Duodenal mucosa (tissue), 2 donors: ENCODE measurements at regions not wholly inside any gene's neighbourhood (a gene's known extent, or its start where the extent isn't known, plus 50 kb on each side); places are given as distances from the start of the nearest gene placed in this dataset.

ENCODE experiments used
- H3K27ac ChIP-seq: one replicate; pipeline ENCODE4 v1.7.0; 2013; ENCODE audit warnings: low read depth, low read length
- H3K27me3 ChIP-seq, 2 donors: one replicate each; pipeline ENCODE4 v1.7.0; 2013; ENCODE audit warnings: low read length in 2 of 2, control low read depth in 1 of 2; ENCODE audit not compliant: insufficient read depth in 2 of 2, control insufficient read depth in 1 of 2
- H3K36me3 ChIP-seq, 2 donors: one replicate each; pipeline ENCODE4 v1.7.0; 2013; ENCODE audit warnings: low read length in 2 of 2, control low read depth in 1 of 2; ENCODE audit not compliant: insufficient read depth in 2 of 2, control insufficient read depth in 1 of 2
- H3K4me1 ChIP-seq, 2 donors: one replicate each; pipeline ENCODE4 v1.7.0; 2013; ENCODE audit warnings: low read length in 2 of 2, control low read depth in 1 of 2; ENCODE audit not compliant: insufficient read depth in 2 of 2, control insufficient read depth in 1 of 2
- H3K4me3 ChIP-seq, 2 donors: one replicate each; pipeline ENCODE4 v1.7.0; 2013; ENCODE audit warnings: low read length in 2 of 2, low read depth in 1 of 2
- H3K9ac ChIP-seq, 2 donors: one replicate each; pipeline ENCODE4 v1.7.0; 2013; ENCODE audit warnings: low read length in 2 of 2, low read depth in 1 of 2
- H3K9me3 ChIP-seq, 2 donors: one replicate each; pipeline ENCODE4 v1.7.0; 2013; ENCODE audit warnings: low read length in 2 of 2, control low read depth in 1 of 2; ENCODE audit not compliant: control insufficient read depth in 1 of 2

DNA sequence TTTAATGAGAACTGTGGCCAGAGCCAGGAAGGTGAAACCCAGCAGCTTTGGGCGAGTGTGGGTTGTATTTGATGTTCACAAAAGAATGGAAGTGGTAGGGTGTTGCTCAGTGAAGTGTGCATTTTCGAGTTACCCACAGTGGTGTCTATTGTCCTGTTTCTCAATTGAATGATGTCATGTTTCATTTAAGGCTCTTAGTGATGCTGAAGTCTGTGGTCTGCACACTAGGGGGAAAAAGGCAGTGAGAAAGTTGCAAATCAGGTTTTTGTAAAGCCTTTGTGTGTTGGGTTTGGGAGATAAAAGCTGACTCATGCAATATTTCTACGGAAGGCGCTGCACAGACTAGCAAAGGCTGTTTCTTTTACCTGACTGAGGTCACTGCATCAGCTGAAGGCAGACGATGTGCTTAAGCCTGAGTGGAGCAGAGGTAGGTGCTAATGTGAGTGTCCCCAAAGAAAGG, 121.1 kb downstream of the PLEKHG1 start:
- Histone ChIP-seq H3K9ac (no peak overlapping the region), H3K36me3 (no peaks in the 10 kb centered on the region), H3K4me3 (no peak overlapping the region), H3K4me1 (peaks cover 0 to 14% of the 10 kb centered on the region in 2 donors), H3K27me3 (no peaks in the 10 kb centered on the region), H3K9me3 (no peaks in the 10 kb centered on the region), H3K27ac (no peak overlapping the region)

DNA sequence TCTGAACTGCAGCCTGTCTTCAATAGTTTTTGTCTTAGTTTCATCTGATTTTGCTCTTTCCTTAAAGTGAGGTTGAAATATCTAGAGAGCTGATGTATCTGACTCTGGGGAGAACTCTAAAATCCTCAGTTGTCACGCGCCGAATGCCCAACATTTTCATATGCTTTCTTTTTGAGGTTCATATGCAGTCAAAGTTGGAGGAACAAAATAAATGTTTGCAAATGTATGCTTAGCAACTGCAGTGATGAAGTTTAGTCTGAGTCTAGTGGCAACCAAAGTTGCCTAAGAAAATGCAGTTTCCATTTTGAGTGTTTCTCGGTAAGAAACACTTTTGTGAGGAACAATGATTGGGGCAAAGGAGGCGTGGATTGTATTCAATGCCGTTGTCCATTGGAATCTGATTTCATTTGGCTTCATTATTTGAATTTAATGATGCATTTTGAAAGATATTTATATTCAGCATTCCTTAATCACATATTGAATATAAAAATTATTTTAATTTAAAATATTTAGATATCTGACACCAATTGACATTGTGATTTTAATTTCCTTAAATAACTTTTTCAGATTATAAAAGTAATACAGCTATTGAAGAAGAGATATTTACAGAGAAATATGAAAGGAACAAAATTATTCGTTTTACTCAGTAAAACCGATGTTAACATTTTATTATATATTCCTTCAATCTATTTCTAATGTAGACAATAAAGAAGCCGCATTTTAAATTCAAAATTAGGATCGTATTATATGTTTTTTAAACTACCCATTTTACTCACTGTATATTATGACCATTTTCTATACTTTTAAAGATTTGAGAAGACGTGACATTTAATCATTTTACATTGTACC, 122.0 kb downstream of the PLEKHG1 start:
- Histone ChIP-seq H3K27me3 (no peaks in the 10 kb centered on the region), H3K4me1 (peaks cover 0 to 14% of the 10 kb centered on the region in 2 donors), H3K9me3 (no peaks in the 10 kb centered on the region), H3K4me3 (no peak overlapping the region), H3K27ac (no peak overlapping the region), H3K9ac (no peak overlapping the region), H3K36me3 (no peaks in the 10 kb centered on the region)

DNA sequence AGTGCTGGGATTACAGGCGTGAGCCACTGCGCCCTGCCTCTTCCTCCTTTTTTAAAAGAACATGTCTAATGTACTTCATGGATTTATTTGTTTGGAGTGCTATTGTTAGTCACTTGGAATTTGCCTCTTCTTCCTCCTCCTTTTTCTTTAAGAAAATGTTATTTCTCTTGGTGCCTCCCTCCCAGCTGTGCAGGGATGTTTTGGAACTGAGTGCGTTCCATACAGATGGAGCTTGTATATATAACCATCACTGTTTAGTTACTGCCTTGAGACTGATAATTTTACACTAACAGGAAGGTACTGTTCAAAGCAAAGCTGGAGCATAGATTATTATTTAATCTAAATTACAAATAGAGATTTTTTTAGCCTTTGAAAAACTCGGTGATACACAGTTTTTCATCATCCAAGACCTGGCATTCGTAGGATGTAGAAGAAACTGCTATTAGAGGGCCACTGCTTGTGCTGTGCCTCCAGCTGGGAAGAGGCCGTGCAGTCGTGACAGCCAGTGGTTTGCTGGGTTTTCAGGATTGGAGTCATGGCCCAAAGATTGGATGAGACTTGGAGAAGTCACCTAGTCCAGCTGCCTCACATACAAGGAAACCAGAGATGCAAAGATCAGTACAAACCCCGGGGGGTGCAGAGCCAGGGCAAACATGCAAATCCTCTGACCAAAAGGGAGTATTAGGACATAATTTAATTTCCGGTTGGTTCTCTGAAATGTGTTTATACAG, 123.1 kb downstream of the PLEKHG1 start:
- Histone ChIP-seq H3K36me3 (no peaks in the 10 kb centered on the region), H3K27ac (no peak overlapping the region), H3K4me1 (peaks cover 0 to 10% of the 10 kb centered on the region in 2 donors), H3K9ac (no peak overlapping the region), H3K4me3 (no peak overlapping the region), H3K9me3 (no peaks in the 10 kb centered on the region), H3K27me3 (no peaks in the 10 kb centered on the region)

DNA sequence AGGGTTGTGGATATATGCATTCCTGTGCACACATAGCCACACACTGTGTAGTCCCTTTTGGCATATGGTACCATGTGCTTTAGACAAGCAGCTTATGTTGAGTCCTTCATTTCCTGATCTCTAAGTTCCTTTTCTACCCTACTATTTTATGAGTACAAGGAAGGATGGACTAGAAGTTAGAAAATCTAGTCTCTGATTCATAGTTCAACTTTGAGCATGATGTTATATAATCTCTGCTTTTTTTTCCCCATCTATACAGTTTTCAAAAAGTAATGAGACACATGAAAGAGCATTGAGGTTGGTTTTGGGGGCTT, 123.6 kb downstream of the PLEKHG1 start:
- no peaks in the 10 kb centered on the region for H3K36me3 ChIP-seq
- no peak overlapping the region for H3K4me3 ChIP-seq
- H3K27me3 ChIP-seq, result no peaks in the 10 kb centered on the region
- H3K9me3 ChIP-seq, result no peaks in the 10 kb centered on the region
- no peak overlapping the region for H3K27ac ChIP-seq
- H3K9ac ChIP-seq, result no peak overlapping the region
- H3K4me1 ChIP-seq, result peaks cover 0 to 10% of the 10 kb centered on the region in 2 donors

DNA sequence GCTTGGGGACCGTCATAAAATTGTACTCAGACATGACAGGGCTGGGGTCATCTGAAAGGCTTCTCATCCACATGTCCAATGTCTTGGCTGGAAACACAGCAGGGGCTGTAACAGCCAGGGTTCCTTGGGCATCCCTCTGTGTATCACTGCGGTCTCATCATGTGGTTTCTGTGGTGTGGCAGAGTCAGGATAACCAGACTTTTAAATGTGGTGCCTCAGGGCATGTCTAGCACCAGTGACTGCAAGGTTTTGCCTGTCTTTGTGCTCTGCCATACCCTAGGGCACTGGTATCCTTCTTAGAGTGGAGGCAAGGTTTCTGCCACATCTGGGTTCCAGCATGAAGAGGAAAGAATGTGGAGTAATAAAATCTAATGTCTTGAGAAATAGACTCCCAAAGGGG, 124.2 kb downstream of the PLEKHG1 start:
- H3K9ac ChIP-seq, result no peak overlapping the region
- H3K27me3 ChIP-seq, result no peaks in the 10 kb centered on the region
- H3K4me3 ChIP-seq, result no peak overlapping the region
- H3K36me3 ChIP-seq, result no peaks in the 10 kb centered on the region
- H3K9me3 ChIP-seq, result no peaks in the 10 kb centered on the region
- no peak overlapping the region for H3K27ac ChIP-seq
- peaks cover 0 to 10% of the 10 kb centered on the region in 2 donors for H3K4me1 ChIP-seq

DNA sequence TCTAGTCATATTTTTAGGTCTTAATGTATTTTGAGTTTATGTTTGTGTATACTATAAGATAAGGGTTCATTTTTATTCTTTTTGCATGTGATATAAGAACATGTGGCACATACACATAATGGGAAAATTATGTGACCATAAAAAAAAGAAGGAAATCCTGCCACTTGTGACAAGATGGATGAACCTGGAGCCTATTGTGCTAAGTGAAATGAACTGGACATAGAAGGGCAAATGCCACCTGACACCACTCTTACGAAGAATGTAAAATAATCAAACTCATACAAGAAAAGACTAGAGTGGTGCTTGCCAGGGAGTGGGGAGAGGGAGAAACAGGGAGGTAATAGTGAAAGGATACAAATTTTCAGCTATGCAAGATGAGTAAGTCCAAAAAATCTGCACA, 126.1 kb downstream of the PLEKHG1 start:
- H3K4me3 ChIP-seq, result no peak overlapping the region
- no peaks in the 10 kb centered on the region for H3K27me3 ChIP-seq
- H3K27ac ChIP-seq, result no peak overlapping the region
- no peaks in the 10 kb centered on the region for H3K9me3 ChIP-seq
- H3K9ac ChIP-seq, result no peak overlapping the region
- H3K36me3 ChIP-seq, result no peaks in the 10 kb centered on the region
- peaks cover 0 to 7% of the 10 kb centered on the region in 2 donors for H3K4me1 ChIP-seq

DNA sequence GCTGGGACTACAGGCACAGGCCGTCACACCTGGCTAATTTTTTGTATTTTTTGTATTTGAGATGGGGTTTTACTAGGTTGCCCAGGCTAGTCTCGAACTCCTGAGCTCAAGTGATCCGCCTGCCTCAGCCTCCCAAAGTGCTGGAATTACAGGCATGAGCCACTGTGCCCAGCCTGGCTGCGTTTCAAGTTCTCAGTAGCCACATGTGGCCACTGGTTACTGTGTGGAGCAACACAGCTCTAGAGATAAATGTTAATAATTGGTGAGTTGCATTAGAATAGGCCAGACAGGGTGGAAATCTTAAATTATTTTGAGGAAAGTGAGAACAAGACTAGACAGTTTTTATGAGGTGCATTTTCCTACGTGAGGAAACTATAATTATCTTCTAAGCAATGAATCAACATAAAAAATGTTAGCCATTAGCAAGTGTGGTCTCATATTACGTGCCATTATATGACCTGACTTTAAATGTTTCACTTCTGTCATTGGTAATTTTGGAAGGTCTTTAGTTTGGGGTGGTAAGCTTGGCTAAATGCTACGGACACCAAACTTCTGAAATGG, 129.6 kb downstream of the PLEKHG1 start:
- Histone ChIP-seq H3K27me3 (no peaks in the 10 kb centered on the region), H3K9ac (no peak overlapping the region), H3K27ac (no peak overlapping the region), H3K36me3 (peaks cover 8 to 9% of the 10 kb centered on the region in 2 donors), H3K4me1 (no peaks in the 10 kb centered on the region), H3K9me3 (no peaks in the 10 kb centered on the region), H3K4me3 (no peak overlapping the region)

DNA sequence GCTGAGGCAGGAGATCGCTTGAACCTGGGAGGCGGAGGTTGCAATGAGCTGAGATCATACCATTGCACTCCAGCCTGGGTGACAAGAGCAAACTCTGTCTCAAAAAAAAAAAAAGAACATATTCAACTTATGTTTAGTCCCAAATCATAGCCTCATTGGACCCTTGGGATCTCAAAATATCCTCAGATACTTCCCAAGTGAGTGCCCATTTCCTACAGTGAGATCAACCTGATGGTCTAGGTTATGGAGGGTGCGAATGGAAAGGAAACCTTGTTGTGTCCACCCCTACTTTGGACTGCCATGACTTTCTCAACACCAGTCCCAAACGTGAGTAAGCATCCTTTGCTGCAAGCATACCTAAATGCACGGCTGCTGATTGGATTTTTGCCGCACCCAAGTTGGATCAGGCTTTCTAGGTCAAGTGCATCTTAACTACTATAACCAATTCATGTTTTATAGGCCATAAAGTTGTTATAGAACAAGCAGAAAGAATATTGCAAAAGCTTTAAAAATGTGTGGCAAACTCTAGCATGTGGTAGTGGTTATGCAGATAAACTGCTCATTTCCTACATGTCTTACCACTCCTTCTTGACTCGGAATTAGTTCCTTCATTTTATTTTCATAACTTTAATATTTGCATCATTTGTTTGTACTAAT, 131.2 kb downstream of the PLEKHG1 start:
- Histone ChIP-seq H3K9me3 (no peaks in the 10 kb centered on the region), H3K27ac (no peak overlapping the region), H3K9ac (no peak overlapping the region), H3K27me3 (no peaks in the 10 kb centered on the region), H3K4me1 (no peaks in the 10 kb centered on the region), H3K36me3 (peaks cover 10 to 11% of the 10 kb centered on the region in 2 donors), H3K4me3 (no peak overlapping the region)

DNA sequence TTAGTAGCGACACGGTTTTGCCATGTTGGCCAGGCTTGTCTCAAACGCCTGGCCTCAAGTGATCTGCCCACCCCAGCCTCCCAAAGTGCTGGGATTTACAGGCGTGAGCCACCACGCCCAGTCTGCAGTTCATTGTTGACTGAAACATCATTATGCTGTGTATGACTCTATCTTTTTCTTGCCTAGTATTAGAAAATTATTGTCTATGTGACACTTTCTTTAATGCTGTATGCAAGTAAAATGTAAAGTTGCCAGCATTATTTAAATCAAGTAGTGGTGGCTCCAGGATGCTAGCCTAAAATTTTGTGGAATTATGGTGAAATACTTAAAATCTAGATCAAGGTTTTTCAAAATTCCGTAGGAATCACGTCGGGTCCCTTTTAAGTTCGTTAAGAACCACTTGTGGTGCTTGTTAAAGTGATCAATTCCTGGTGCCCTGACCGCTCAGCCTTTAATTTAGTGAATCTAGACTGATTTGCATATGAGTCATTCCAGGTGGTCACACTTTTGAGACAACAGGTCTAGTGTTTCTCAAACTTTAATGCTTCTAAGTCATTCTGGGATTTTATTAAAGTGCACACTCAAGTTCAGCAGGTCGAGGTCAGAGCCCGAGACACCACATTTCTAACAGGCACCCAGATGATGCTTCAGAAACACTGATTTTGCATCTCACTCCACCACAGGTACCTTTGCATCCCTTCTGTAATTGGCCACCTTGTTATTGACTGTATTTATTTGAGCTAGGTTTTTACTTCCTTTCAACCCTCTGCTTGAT, 132.6 kb upstream of the MTHFD1L start:
- H3K36me3 ChIP-seq, result peaks cover 10 to 11% of the 10 kb centered on the region in 2 donors
- H3K9ac ChIP-seq, result no peak overlapping the region
- H3K27ac ChIP-seq, result no peak overlapping the region
- no peaks in the 10 kb centered on the region for H3K27me3 ChIP-seq
- H3K4me1 ChIP-seq, result peaks cover 0 to 4% of the 10 kb centered on the region in 2 donors
- no peaks in the 10 kb centered on the region for H3K9me3 ChIP-seq
- H3K4me3 ChIP-seq, result no peak overlapping the region
